Activated CD8-positive, alpha-beta T cell treated with anti-CD3 and anti-CD28 coated beads for 36 hours (primary cell): ENCODE measurements at regions not wholly inside any gene's neighbourhood (a gene's known extent, or its start where the extent isn't known, plus 50 kb on each side); places are given as distances from the start of the nearest gene placed in this dataset.

Experiments
- ATAC-seq: fragments of 200-7000 bp; cut with Tn5 transposase; one replicate; pipeline ENCODE4 v1.10.0; 2021; ENCODE audit warnings: mild to moderate bottlenecking, moderate library complexity
- CTCF ChIA-PET: fragments of 350-600 bp; sonication (Branson Sonifier 250); formaldehyde crosslinking; loops from one replicate; lab custom pipeline; 2021; ENCODE audit warnings: antibody characterized with exemption; lab: Charles Lee
- POLR2A ChIA-PET: fragments of 350-600 bp; sonication (Branson Sonifier 250); formaldehyde crosslinking; loops from one replicate; lab custom pipeline; 2021; ENCODE audit warnings: antibody characterized with exemption; lab: Charles Lee
- DNase-seq: peaks from one replicate; pipeline ENCODE4 v3.0.0-alpha.2; 2020
- H3K27ac Mint-ChIP-seq: one replicate; pipeline ENCODE4 v1.8.0; 2021; ENCODE audit warnings: mild to moderate bottlenecking, mixed read lengths
- H3K27me3 Mint-ChIP-seq: one replicate; pipeline ENCODE4 v1.8.0; 2021; ENCODE audit warnings: mixed read lengths
- H3K36me3 Mint-ChIP-seq: one replicate; pipeline ENCODE4 v1.8.0; 2021; ENCODE audit warnings: low read depth, mixed read lengths
- H3K4me1 Mint-ChIP-seq: one replicate; pipeline ENCODE4 v1.8.0; 2021; ENCODE audit warnings: low read depth, mixed read lengths
- H3K4me3 Mint-ChIP-seq: one replicate; pipeline ENCODE4 v1.8.0; 2021; ENCODE audit warnings: mild to moderate bottlenecking, moderate library complexity, mixed read lengths
- H3K9me3 Mint-ChIP-seq: one replicate; pipeline ENCODE4 v1.8.0; 2021; ENCODE audit warnings: mixed read lengths
- intact Hi-C: fragments of 100-400 bp; cut with micrococcal nuclease; formaldehyde crosslinking; loops from one replicate; pipeline ENCODE4 v1.10.0; 2022
- TF ChIP-seq, protein P1 (sequence below): fragments of 200-600 bp; IDR thresholded peaks from one replicate; pipeline ENCODE4 v1.8.0; 2022; ENCODE audit warnings: antibody characterized with exemption, mild to moderate bottlenecking

DNA sequence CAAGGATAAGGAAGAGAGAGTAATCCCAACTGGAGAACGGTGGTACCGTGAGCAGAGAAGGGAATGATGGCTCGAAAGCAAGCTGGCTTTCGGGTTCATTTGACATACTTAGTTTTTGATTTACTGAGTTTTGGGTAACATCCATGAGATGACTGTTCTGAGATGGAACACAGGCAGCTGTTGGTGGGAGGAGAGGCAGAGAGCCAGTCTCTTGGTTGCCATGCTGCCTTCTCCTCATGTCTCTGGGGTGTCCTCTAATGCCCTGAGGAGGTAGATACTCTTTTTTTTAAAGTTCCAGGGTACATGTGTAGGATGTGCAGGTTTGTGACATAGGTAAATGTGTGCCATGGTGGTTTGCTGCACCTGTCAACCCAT lies 76.4 kb upstream of the NRP1 start:
- Mint-ChIP-seq H3K27ac (no peak overlapping the region), H3K4me3 (no peak overlapping the region), H3K36me3 (no peaks in the 10 kb centered on the region), H3K27me3 (peaks cover 32% of the 10 kb centered on the region), H3K4me1 (no peaks in the 10 kb centered on the region), H3K9me3 (no peaks in the 10 kb centered on the region)
- DNase-seq, result no peak
- ChIA-PET POLR2A (no interaction called here), CTCF (no interaction called here)
- intact Hi-C loops, result no loop called here
- TF ChIP-seq, protein P1, sequence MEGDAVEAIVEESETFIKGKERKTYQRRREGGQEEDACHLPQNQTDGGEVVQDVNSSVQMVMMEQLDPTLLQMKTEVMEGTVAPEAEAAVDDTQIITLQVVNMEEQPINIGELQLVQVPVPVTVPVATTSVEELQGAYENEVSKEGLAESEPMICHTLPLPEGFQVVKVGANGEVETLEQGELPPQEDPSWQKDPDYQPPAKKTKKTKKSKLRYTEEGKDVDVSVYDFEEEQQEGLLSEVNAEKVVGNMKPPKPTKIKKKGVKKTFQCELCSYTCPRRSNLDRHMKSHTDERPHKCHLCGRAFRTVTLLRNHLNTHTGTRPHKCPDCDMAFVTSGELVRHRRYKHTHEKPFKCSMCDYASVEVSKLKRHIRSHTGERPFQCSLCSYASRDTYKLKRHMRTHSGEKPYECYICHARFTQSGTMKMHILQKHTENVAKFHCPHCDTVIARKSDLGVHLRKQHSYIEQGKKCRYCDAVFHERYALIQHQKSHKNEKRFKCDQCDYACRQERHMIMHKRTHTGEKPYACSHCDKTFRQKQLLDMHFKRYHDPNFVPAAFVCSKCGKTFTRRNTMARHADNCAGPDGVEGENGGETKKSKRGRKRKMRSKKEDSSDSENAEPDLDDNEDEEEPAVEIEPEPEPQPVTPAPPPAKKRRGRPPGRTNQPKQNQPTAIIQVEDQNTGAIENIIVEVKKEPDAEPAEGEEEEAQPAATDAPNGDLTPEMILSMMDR, result no peak
- no peak for ATAC-seq

DNA sequence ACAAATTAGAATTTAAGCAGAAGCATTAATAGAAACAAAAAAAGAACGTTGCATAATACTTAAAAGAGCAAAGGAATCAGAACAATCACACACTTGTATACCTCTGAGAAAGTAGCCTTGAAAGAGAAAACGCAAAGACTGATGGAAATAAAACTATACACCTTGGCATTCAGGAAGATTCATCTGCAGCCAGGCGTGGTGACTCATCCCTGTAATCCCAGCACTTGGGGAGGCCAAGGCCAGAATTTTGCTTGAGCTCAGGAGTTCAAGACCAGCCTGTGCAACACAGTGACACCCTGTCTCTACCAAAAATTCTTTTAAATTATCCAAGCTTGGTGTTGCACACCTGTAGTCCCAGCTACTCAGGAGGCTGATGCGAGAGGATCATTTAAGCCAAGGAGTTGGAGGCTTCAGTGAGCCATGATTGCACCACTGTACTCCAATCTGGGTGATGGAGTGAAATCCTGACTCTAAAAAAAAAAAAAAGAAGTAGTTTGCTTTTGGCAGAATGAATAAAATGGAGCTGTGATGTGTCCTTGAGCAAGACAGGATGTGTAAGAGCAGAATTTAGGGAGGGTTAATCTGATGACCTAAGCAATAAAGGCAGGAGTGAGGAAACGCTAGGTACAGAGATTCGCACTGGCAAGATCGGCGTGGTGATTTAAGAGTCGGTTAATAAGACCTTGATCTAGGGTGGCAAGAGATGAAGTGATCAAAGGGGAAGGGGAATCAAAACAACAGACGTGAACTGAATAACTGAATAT lies 75.8 kb upstream of the NRP1 start:
- no peak overlapping the region for H3K27ac Mint-ChIP-seq
- H3K9me3 Mint-ChIP-seq, result no peaks in the 10 kb centered on the region
- H3K4me1 Mint-ChIP-seq, result no peaks in the 10 kb centered on the region
- no peak overlapping the region for H3K4me3 Mint-ChIP-seq
- no peak for ATAC-seq
- intact Hi-C loops, result no loop called here
- no peak for DNase-seq
- POLR2A ChIA-PET, result no interaction called here
- H3K36me3 Mint-ChIP-seq, result no peaks in the 10 kb centered on the region
- peaks cover 33% of the 10 kb centered on the region for H3K27me3 Mint-ChIP-seq
- CTCF ChIA-PET, result no interaction called here
- TF ChIP-seq, protein P1, result no peak

DNA sequence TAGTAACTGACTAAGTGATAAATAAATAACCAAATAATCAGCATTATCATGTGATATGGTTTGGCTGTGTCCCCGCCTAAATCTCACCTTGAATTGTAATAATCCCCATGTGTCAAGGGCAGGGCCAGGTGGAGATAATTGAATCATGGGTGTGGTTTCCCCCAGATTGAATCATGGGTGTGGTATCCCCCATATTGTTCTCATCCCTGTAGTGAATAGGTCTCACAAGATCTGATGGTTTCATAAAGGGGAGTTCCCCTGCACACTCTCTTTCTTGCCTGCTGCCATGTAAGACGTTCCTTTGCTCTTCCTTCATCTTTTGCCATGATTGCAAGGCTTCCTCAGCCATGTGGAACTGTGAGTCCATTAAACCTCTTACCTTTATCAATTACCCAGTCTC lies 72.1 kb upstream of the NRP1 start:
- H3K4me1 Mint-ChIP-seq, result no peaks in the 10 kb centered on the region
- no peak for DNase-seq
- TF ChIP-seq, protein P1, result no peak
- CTCF ChIA-PET, result interaction anchor here (1.0 kb wide), 1 partner anchor 26 kb away, joined by 4 read pairs; no protein-coding TSS in a partner anchor
- peaks cover 32% of the 10 kb centered on the region for H3K27me3 Mint-ChIP-seq
- H3K27ac Mint-ChIP-seq, result no peak overlapping the region
- no peaks in the 10 kb centered on the region for H3K36me3 Mint-ChIP-seq
- no peaks in the 10 kb centered on the region for H3K9me3 Mint-ChIP-seq
- intact Hi-C loops, result no loop called here
- ATAC-seq, result no peak
- no peak overlapping the region for H3K4me3 Mint-ChIP-seq
- POLR2A ChIA-PET, result no interaction called here

DNA sequence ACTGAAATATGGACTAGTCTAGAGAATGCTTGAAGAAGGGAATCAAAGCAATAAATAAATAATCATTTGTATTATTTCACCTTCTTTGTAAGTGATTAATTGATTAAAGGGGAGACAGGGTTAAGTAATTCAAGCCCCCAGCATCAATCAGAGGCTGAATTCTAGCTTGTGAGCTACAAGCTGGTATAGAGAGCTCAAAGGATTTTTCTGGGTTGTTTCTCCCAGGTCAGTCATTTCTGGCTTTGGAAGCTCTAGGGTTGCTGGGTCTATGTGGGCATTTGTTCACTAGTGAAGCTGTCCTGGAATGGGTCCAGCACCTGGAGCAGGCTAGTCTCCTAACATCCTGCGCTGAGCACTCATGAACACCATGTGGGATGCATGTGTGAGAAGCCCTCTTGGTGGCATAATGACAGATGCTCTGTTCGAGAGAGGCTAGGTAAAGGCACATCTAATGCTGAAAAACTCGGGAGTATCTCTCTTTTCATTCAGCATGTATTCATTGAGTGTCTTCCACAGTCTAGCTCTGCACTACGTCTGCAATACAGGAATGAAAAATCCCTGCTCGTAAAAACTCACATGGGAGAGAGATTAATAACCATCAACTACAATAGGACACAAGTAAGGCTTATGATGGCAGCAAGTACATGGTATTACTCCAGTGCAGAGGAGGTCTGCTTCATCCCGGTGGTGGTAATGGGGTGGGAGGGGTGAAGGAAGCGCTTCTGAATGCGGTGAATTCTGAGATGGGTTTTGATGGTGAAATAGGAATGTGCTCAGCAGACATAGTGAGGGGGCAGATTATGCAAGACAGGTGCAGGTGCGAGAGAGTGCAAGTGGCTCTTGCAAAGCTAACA lies 68.0 kb upstream of the NRP1 start:
- Mint-ChIP-seq H3K4me1 (no peaks in the 10 kb centered on the region), H3K27me3 (peaks cover 25% of the 10 kb centered on the region), H3K9me3 (peaks cover 3% of the 10 kb centered on the region), H3K4me3 (no peak overlapping the region), H3K36me3 (no peaks in the 10 kb centered on the region), H3K27ac (no peak overlapping the region)
- ChIA-PET CTCF (no interaction called here), POLR2A (interaction anchor here (1.0 kb wide), 1 partner anchor 14 kb away, joined by 3 read pairs; no protein-coding TSS in a partner anchor)
- intact Hi-C loops, result no loop called here
- DNase-seq (no peak), ATAC-seq (no peak)
- TF ChIP-seq, protein P1, result no peak

DNA sequence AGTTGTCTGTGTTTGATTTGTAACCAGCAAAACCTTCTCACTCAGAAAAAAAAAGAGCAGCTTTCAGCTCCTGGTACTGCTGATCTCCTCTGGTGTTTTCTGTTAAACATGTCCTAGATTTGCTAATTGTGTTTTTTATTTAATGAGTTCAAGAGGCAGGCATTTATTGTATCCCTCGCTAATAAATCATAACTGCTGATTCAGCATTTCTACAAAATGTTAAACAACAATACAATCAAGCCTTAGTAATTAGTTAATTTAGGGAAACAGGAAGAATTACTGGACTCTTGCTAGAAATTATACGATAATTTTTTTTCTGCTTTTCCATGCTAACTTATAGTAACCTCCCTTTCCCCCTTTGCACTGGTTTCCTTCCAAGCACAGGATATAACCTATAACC lies 66.8 kb upstream of the NRP1 start:
- CTCF ChIA-PET, result no interaction called here
- Mint-ChIP-seq H3K36me3 (no peaks in the 10 kb centered on the region), H3K27me3 (peaks cover 17% of the 10 kb centered on the region), H3K4me1 (no peaks in the 10 kb centered on the region), H3K27ac (no peak overlapping the region), H3K4me3 (no peak overlapping the region), H3K9me3 (peaks cover 10% of the 10 kb centered on the region)
- no peak for ATAC-seq
- DNase-seq, result no peak
- POLR2A ChIA-PET, result no interaction called here
- TF ChIP-seq, protein P1, result no peak
- intact Hi-C loops, result no loop called here
